ENCODE measurements at regions not wholly inside any gene's neighbourhood (a gene's known extent, or its start where the extent isn't known, plus 50 kb on each side); places are given as distances from the start of the nearest gene placed in this dataset.

DNA sequence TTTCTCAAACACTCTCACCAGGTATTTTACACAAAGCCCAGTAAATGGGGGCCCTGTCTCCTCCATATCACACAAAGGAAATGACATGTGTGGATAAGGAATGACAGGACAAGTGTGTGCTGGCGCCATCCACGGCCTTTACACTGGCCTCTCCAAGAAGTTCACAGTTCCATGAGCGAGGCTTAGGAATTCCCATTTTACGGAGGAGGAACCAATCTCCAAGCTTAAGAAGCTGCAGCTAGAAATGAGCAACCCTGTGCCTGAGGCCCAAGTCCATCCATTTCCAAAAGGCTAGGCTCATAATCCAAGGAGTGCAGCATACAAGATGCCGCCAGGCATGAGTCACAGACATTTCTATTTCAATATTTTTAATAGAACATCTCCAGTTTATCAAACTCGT is 203.4 kb downstream of the AUH start:
- Histone ChIP-seq H4K20me1 (ENCODE audit: control insufficient read depth, insufficient read depth, low read depth, low read length) (no peaks in the 10 kb centered on the region), H3K79me2 (ENCODE audit: control insufficient read depth, low read length) (no peaks in the 10 kb centered on the region), H3K4me2 (ENCODE audit: low read length) (no peak overlapping the region), H3K27ac (ENCODE audit: low read depth, low read length) (no peak overlapping the region), H3K4me1 (ENCODE audit: control insufficient read depth, low read length) (peaks cover 6% of the 10 kb centered on the region), H3K27me3 (ENCODE audit: control insufficient read depth, low read length) (peaks cover 13% of the 10 kb centered on the region), H3K4me3 (ENCODE audit: low read length) (no peak overlapping the region), H3F3A (ENCODE audit: control insufficient read depth, insufficient read depth) (no peaks in the 10 kb centered on the region), H3K36me3 (ENCODE audit: control insufficient read depth, low read length) (no peaks in the 10 kb centered on the region), H3K9me3 (ENCODE audit: control insufficient read depth, insufficient read depth, low read length) (no peaks in the 10 kb centered on the region), H3K9me2 (replicated peaks; ENCODE audit: control insufficient read depth, low read length) (no peaks in the 10 kb centered on the region)
- TF ChIP-seq, protein P1, sequence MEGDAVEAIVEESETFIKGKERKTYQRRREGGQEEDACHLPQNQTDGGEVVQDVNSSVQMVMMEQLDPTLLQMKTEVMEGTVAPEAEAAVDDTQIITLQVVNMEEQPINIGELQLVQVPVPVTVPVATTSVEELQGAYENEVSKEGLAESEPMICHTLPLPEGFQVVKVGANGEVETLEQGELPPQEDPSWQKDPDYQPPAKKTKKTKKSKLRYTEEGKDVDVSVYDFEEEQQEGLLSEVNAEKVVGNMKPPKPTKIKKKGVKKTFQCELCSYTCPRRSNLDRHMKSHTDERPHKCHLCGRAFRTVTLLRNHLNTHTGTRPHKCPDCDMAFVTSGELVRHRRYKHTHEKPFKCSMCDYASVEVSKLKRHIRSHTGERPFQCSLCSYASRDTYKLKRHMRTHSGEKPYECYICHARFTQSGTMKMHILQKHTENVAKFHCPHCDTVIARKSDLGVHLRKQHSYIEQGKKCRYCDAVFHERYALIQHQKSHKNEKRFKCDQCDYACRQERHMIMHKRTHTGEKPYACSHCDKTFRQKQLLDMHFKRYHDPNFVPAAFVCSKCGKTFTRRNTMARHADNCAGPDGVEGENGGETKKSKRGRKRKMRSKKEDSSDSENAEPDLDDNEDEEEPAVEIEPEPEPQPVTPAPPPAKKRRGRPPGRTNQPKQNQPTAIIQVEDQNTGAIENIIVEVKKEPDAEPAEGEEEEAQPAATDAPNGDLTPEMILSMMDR (IDR thresholded peaks at IDR 0.05; ENCODE audit: low read depth, low read length, poor library complexity, severe bottlenecking): no peak
- no peak for TF ChIP-seq EZH2phosphoT487 (IDR thresholded peaks at IDR 0.05; ENCODE audit: borderline replicate concordance, low read length)

DNA sequence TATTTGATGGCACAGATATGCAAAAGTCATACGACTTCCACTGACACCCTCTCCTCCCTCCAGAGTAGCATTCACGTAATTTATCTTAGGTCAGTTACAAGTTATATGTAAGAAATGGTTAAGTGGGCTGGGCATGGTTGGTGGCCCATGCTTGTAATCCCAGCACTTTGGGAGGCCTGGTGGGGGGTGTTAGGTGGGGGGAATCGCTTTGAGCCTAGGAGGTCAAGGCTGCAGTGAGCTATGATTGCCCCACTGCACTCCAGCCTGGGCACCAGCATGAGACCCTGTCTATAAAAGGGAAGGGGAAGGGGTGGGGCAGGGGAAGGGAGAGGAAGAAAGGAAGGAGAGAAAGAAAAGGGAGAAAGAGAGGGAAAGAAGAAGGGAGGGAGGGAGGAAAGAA is 202.8 kb downstream of the AUH start:
- Histone ChIP-seq H3K36me3 (ENCODE audit: control insufficient read depth, low read length) (no peaks in the 10 kb centered on the region), H3K27me3 (ENCODE audit: control insufficient read depth, low read length) (peaks cover 19% of the 10 kb centered on the region), H3K27ac (ENCODE audit: low read depth, low read length) (no peak overlapping the region), H3K4me3 (ENCODE audit: low read length) (no peak overlapping the region), H3K9me3 (ENCODE audit: control insufficient read depth, insufficient read depth, low read length) (no peaks in the 10 kb centered on the region), H3K4me1 (ENCODE audit: control insufficient read depth, low read length) (peaks cover 13% of the 10 kb centered on the region), H3K79me2 (ENCODE audit: control insufficient read depth, low read length) (no peaks in the 10 kb centered on the region), H3K4me2 (ENCODE audit: low read length) (no peak overlapping the region), H4K20me1 (ENCODE audit: control insufficient read depth, insufficient read depth, low read depth, low read length) (no peaks in the 10 kb centered on the region), H3K9me2 (replicated peaks; ENCODE audit: control insufficient read depth, low read length) (no peaks in the 10 kb centered on the region), H3F3A (ENCODE audit: control insufficient read depth, insufficient read depth) (no peaks in the 10 kb centered on the region)
- no peak for TF ChIP-seq EZH2phosphoT487 (IDR thresholded peaks at IDR 0.05; ENCODE audit: borderline replicate concordance, low read length)
- TF ChIP-seq, protein P1 (IDR thresholded peaks at IDR 0.05; ENCODE audit: low read depth, low read length, poor library complexity, severe bottlenecking): no peak

DNA sequence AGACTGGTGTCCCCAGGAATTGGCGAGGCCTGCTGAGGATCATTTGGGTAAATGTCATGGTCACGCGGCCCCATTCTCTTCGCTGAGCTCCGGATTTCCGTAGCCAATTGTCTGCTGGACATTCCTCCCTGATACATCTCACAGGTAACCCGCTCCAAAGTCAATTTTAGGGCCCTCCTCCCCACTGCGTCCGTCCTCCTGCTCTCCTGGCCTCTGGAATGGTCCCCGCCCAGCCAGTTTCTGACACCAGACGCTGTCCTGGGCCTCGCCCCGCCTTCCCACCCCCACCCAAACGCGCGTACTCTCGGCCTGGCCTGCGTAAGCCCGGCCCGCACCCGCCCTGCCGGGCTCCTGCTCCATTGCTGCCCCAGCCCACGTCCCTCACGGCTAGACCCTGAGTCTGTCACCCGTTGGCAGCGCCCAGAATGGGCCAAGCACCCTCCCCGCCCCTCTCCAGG is 202.0 kb downstream of the AUH start:
- Histone ChIP-seq H3K36me3 (ENCODE audit: control insufficient read depth, low read length) (no peaks in the 10 kb centered on the region), H3F3A (ENCODE audit: control insufficient read depth, insufficient read depth) (no peaks in the 10 kb centered on the region), H3K27me3 (ENCODE audit: control insufficient read depth, low read length) (peaks cover 27% of the 10 kb centered on the region), H3K27ac (ENCODE audit: low read depth, low read length) (no peak overlapping the region), H3K4me1 (ENCODE audit: control insufficient read depth, low read length) (peaks cover 13% of the 10 kb centered on the region), H3K4me2 (ENCODE audit: low read length) (no peak overlapping the region), H3K9me2 (replicated peaks; ENCODE audit: control insufficient read depth, low read length) (no peaks in the 10 kb centered on the region), H4K20me1 (ENCODE audit: control insufficient read depth, insufficient read depth, low read depth, low read length) (no peaks in the 10 kb centered on the region), H3K4me3 (ENCODE audit: low read length) (no peak overlapping the region), H3K79me2 (ENCODE audit: control insufficient read depth, low read length) (no peaks in the 10 kb centered on the region), H3K9me3 (ENCODE audit: control insufficient read depth, insufficient read depth, low read length) (no peaks in the 10 kb centered on the region)
- no peak for TF ChIP-seq EZH2phosphoT487 (IDR thresholded peaks at IDR 0.05; ENCODE audit: borderline replicate concordance, low read length)
- TF ChIP-seq, protein P1 (IDR thresholded peaks at IDR 0.05; ENCODE audit: low read depth, low read length, poor library complexity, severe bottlenecking): no peak

Measured in DOHH2 (cell line).